HG02610 (cell line): ENCODE measurements at regions not wholly inside any gene's neighbourhood (a gene's known extent, or its start where the extent isn't known, plus 50 kb on each side); places are given as distances from the start of the nearest gene placed in this dataset.
"Not testable (repeated sequence)": the region's sequence is repeated elsewhere in the genome, so short reads cannot be mapped to it uniquely, and the experiment has no call there.

ENCODE experiments used
- ATAC-seq: cut with Tn5 transposase; IDR thresholded peaks from one replicate; pipeline ENCODE4 v1.9.1; 2021; ENCODE audit warnings: mild to moderate bottlenecking, moderate library complexity; ENCODE audit not compliant: unreplicated experiment

DNA sequence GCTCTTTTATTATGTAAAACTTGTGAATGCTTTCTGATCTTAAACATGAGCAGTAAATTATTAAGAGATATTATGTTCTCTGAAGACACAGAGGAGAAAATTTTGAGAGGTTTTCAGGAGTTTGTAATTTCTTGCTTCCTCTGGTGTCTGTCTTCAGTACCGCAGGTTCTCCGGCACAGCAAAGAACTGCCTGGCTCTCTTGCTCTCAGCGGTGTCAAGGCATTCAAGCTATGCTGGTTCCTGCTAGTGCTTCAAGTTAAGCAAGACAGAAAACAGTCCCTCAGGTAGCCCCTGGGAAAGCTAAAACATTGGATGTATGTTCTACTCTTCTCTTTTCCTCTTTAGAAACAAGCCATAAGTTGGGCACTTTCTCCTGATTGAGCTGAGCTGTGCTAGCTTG lies 120.2 kb upstream of the CENPE start:
- ATAC-seq = no peak

DNA sequence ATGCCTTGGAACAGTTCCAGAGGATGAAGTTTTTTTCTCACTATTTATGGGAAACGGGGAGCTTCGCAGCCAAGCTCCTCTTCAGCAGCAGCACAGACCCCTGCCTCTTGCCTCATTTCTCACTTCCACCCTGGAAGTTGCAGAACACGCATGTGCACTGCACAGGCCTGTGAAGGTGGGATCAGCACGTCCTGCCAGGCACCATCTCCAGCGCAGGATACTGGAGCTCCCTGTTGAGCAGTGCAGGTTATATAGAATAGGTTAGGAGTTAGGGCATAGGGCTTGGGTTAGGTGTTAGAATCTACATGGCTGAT lies 110.1 kb upstream of the CENPE start:
- no peak for ATAC-seq

- no peak for ATAC-seq
Observed at GRCh38 chr4:103307453-103308247, 109.5 kb upstream of the CENPE start.

DNA sequence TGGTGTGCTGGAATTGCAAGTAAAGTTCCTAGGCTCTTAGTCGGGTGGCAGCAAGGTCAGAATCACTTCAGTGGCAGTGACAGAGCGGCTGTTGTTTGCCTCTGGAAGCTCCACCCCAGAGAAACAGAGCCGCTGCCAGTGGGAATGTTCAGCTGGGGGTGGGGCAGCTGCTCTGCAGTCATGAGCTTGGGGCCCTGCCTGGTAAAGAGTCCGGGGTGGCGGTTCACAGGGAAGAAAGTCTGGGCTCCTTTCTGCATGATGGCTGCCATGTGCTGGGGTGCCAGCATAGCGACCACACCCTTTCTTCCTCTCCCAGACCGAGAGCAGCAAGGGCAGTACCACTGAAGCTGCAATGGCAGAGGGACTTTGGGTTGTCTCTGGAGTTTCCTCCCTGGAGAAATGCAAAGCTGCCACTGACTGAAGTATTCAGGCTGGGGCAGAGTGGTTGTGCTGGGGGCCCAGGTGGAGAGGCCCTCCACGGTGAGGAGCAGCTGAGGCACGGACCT lies 108.8 kb upstream of the CENPE start:
- ATAC-seq = no peak

DNA sequence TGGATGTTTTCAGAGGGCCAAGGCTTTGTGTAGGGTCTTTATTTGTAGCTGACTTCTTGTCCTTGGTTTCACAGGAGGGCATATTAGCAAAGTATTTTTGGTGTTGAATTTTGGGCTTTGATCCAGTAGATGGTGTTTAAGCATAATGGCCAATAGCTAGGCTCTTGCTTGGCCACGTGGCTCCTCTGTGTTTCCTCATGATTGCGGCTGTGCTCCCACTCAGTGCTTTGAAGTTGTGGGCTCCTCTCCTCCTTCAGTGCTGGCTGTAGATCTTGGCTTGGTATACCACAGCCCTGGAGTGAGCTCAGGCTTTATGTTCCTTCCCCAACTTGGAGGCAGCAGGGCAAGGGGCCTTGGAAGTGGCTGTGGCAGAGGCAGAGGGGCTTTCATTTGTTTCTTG lies 107.2 kb upstream of the CENPE start:
- no peak for ATAC-seq

DNA sequence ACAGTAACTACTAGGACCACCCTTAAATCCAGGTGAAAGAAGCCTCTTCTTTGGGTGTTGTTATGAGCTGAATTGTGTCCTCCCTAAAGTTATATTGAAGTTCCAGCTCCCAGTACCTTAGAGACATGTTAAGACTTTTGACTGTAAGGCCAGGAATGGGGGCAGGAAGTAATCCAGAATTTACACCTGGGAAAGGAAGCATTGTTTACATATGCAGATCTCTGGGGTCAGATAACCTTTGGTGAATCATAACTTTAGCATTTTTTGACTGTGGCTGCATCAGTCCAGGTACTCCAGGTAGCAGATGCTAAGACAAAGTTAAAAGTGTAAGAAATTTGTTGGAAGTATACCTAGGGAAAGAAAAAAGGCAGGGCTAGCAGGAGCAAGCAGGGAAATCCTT lies 104.9 kb upstream of the CENPE start:
- ATAC-seq = no peak

GRCh38 chr4:103292959-103293358 lies 94.8 kb upstream of the CENPE start:
- ATAC-seq = no peak

- no peak for ATAC-seq
Observed at GRCh38 chr4:103292373-103292772, 94.2 kb upstream of the CENPE start.

GRCh38 chr4:103289186-103289585 lies 91.0 kb upstream of the CENPE start:
- no peak for ATAC-seq

- ATAC-seq = no peak
Observed at GRCh38 chr4:103272174-103272573, 74.0 kb upstream of the CENPE start.

DNA sequence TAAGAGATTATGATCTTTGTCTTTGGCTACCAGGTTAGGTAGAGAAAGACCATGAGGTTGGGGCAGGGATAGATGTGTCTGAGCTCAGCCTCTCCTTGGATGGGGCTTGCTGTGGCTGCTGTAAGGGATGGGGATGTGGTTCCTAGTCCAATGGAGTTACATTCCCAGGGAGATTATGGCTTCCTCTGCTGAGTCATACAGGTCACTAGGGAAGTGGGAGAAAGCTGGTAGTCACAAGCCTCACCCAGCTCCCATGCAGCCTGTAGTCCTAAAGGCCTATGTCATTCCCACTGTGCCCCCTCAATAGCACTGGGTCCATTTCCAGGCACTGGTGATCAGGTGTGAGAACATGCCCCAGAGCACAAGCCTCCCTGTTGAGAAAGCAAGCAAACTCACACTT lies 70.6 kb upstream of the CENPE start:
- ATAC-seq = no peak

GRCh38 chr4:103264905-103265304 lies 66.8 kb upstream of the CENPE start:
- ATAC-seq = no peak

DNA sequence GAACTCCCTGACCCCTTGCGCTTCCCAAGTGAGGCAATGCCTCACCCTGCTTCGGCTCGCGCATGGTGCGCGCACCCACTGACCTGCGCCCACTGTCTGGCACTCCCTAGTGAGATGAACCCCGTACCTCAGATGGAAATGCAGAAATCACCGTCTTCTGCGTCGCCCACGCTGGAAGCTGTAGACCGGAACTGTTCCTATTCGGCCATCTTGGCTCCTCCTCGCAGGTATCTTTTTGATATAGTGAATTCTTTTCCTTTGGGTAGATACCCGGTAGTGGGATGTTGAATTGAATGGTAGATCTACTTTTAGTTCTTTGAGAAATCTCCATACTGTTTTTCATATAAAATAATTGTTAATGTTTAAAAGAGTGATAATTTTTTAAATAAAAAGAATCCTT lies 57.9 kb upstream of the CENPE start:
- ATAC-seq = not testable (repeated sequence)
